Fibroblast of lung (primary cell): ENCODE measurements at regions not wholly inside any gene's neighbourhood (a gene's known extent, or its start where the extent isn't known, plus 50 kb on each side); places are given as distances from the start of the nearest gene placed in this dataset.
A peak's percentile ranks its signal among the peaks of the same experiment; 100 is the strongest.
"Not testable (repeated sequence)": the region's sequence is repeated elsewhere in the genome, so short reads cannot be mapped to it uniquely, and the experiment has no call there.

Source experiments
- DNase-seq, 2 donors: peaks; one replicate each; pipeline versions ENCODE4 v3.0.0 to v3.0.0-alpha.2; 2010; ENCODE audit warnings: low read depth in 2 of 2
- H2AFZ ChIP-seq: 2 replicates; pipeline ENCODE4 v1.5.1; 2012; ENCODE audit warnings: low read length, control low read depth, inconsistent platforms
- H3K27ac ChIP-seq: 2 replicates; pipeline ENCODE4 v1.5.1; 2011; ENCODE audit warnings: low read length, control low read depth; ENCODE audit not compliant: insufficient read depth
- H3K27me3 ChIP-seq: 2 replicates; pipeline ENCODE4 v1.5.1; 2011; ENCODE audit warnings: mild to moderate bottlenecking, low read length; ENCODE audit not compliant: control insufficient read depth, insufficient read depth
- H3K36me3 ChIP-seq: 2 replicates; pipeline ENCODE4 v1.5.1; 2011; ENCODE audit warnings: low read length; ENCODE audit not compliant: control insufficient read depth, insufficient read depth
- H3K4me1 ChIP-seq: 2 replicates; pipeline ENCODE4 v1.5.1; 2011; ENCODE audit warnings: low read length; ENCODE audit not compliant: control insufficient read depth, insufficient read depth; ENCODE audit errors: extremely low read depth
- H3K4me2 ChIP-seq: 2 replicates; pipeline ENCODE4 v1.5.1; 2011; ENCODE audit warnings: low read length, control low read depth; ENCODE audit not compliant: insufficient read depth; ENCODE audit errors: extremely low read depth
- H3K4me3 ChIP-seq, 4 experiments: fragments of 200-600 bp in 1 of 4; sonication (generic) in 1 of 4; replicated peaks in 1 of 4; 2 replicates each; pipeline ENCODE4 v1.5.1; 2011 to 2016; ENCODE audit warnings: low read length in 4 of 4, low read depth in 3 of 4, mild to moderate bottlenecking in 3 of 4, control low read depth in 2 of 4, inconsistent platforms in 1 of 4, mixed read lengths in 1 of 4; ENCODE audit not compliant: insufficient read depth in 1 of 4; ENCODE audit errors: control extremely low read depth in 1 of 4
- H3K79me2 ChIP-seq: 2 replicates; pipeline ENCODE4 v1.5.1; 2012; ENCODE audit warnings: mild to moderate bottlenecking, low read length, inconsistent platforms; ENCODE audit not compliant: control insufficient read depth, insufficient read depth
- H3K9ac ChIP-seq: 2 replicates; pipeline ENCODE4 v1.5.1; 2011; ENCODE audit warnings: mild to moderate bottlenecking, low read length, control low read depth; ENCODE audit not compliant: insufficient read depth
- H3K9me3 ChIP-seq: 2 replicates; pipeline ENCODE4 v1.5.1; 2012; ENCODE audit warnings: low read depth, low read length; ENCODE audit not compliant: control insufficient read depth, insufficient read depth
- H4K20me1 ChIP-seq: 2 replicates; pipeline ENCODE4 v1.5.1; 2011; ENCODE audit warnings: low read length; ENCODE audit not compliant: control insufficient read depth, insufficient read depth; ENCODE audit errors: extremely low read depth
- EZH2 ChIP-seq: IDR thresholded peaks from 2 replicates; pipeline ENCODE4 v1.5.1; 2012; ENCODE audit warnings: low read length, control low read depth, mild to moderate bottlenecking; ENCODE audit errors: missing control alignments
- TF ChIP-seq, protein P1 (sequence below), 2 donors: IDR thresholded peaks in 1 of 2; conservative IDR thresholded peaks in 1 of 2; 1 replicate in 1 of 2; 2 replicates in 1 of 2; pipeline ENCODE4 v1.5.1; 2011 to 2012; ENCODE audit warnings: low read length in 2 of 2, control low read depth in 1 of 2, inconsistent platforms in 1 of 2, low read depth in 1 of 2, mild to moderate bottlenecking in 1 of 2

DNA sequence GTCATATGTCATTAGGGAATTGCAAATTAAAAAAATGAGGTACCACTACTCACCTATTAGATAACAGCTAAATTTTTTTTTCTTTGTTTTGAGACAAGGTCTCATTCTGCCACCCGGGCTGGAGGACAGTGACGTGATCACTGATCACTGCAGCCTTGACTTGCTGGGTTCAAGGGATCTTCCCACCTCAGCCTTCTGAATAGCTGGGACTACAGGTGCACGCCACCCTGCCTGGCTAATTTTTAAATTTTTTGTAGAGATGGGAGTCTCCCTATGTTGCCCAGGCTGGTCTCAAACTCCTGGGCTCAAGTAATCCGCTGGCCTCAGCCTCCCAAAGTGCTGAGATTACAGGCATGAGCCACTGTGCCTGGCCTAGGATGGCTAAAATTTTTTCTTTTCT is 57.1 kb upstream of the NCOA3 start:
- H4K20me1 ChIP-seq: no peaks in the 10 kb centered on the region
- H3K4me2 ChIP-seq: no peak overlapping the region
- H3K27ac ChIP-seq: no peak overlapping the region
- no peak overlapping the region for H3K9ac ChIP-seq
- H3K36me3 ChIP-seq: no peaks in the 10 kb centered on the region
- H3K27me3 ChIP-seq: no peaks in the 10 kb centered on the region
- H3K4me1 ChIP-seq: no peaks in the 10 kb centered on the region
- H3K4me3 ChIP-seq: no peak overlapping the region
- no peak for DNase-seq
- TF ChIP-seq EZH2: no peak
- TF ChIP-seq, protein P1, sequence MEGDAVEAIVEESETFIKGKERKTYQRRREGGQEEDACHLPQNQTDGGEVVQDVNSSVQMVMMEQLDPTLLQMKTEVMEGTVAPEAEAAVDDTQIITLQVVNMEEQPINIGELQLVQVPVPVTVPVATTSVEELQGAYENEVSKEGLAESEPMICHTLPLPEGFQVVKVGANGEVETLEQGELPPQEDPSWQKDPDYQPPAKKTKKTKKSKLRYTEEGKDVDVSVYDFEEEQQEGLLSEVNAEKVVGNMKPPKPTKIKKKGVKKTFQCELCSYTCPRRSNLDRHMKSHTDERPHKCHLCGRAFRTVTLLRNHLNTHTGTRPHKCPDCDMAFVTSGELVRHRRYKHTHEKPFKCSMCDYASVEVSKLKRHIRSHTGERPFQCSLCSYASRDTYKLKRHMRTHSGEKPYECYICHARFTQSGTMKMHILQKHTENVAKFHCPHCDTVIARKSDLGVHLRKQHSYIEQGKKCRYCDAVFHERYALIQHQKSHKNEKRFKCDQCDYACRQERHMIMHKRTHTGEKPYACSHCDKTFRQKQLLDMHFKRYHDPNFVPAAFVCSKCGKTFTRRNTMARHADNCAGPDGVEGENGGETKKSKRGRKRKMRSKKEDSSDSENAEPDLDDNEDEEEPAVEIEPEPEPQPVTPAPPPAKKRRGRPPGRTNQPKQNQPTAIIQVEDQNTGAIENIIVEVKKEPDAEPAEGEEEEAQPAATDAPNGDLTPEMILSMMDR (conservative IDR thresholded peaks at IDR 0.05 in 1 of 2, IDR thresholded peaks at IDR 0.05 in 1 of 2; ENCODE audit: low read depth in 1 of 2, low read length in 2 of 2): no peak
- no peaks in the 10 kb centered on the region for H3K79me2 ChIP-seq
- H3K9me3 ChIP-seq: no peaks in the 10 kb centered on the region
- no peak overlapping the region for H2AFZ ChIP-seq

DNA sequence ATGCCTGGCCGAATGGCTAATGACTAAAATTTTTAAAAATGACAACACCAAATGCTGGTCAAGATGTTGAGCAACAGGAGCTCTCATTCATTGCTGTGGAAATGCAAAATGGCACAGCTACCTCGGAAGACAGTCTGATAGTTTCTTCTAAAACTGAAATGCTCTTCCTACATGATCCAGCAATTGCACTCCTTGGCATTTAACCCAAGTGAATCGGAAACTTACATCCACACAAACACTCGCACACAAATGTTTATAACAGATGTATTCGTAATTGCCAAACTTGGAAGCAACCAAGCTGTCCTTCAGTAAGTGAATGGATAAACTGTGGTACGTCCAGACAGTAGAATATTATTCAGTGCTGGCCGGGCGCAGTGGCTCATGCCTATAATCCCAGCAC is 56.4 kb upstream of the NCOA3 start:
- peak in 1 of 2 donors; percentile 38 for DNase-seq
- no peaks in the 10 kb centered on the region for H3K36me3 ChIP-seq
- no peaks in the 10 kb centered on the region for H3K4me1 ChIP-seq
- no peak overlapping the region for H3K4me3 ChIP-seq
- TF ChIP-seq EZH2: no peak
- TF ChIP-seq, protein P1 (conservative IDR thresholded peaks at IDR 0.05 in 1 of 2, IDR thresholded peaks at IDR 0.05 in 1 of 2; ENCODE audit: low read depth in 1 of 2, low read length in 2 of 2): no peak
- no peaks in the 10 kb centered on the region for H3K9me3 ChIP-seq
- no peak overlapping the region for H3K9ac ChIP-seq
- no peak overlapping the region for H3K27ac ChIP-seq
- H3K27me3 ChIP-seq: no peaks in the 10 kb centered on the region
- no peak overlapping the region for H3K4me2 ChIP-seq
- no peaks in the 10 kb centered on the region for H3K79me2 ChIP-seq
- H4K20me1 ChIP-seq: no peaks in the 10 kb centered on the region
- no peak overlapping the region for H2AFZ ChIP-seq

DNA sequence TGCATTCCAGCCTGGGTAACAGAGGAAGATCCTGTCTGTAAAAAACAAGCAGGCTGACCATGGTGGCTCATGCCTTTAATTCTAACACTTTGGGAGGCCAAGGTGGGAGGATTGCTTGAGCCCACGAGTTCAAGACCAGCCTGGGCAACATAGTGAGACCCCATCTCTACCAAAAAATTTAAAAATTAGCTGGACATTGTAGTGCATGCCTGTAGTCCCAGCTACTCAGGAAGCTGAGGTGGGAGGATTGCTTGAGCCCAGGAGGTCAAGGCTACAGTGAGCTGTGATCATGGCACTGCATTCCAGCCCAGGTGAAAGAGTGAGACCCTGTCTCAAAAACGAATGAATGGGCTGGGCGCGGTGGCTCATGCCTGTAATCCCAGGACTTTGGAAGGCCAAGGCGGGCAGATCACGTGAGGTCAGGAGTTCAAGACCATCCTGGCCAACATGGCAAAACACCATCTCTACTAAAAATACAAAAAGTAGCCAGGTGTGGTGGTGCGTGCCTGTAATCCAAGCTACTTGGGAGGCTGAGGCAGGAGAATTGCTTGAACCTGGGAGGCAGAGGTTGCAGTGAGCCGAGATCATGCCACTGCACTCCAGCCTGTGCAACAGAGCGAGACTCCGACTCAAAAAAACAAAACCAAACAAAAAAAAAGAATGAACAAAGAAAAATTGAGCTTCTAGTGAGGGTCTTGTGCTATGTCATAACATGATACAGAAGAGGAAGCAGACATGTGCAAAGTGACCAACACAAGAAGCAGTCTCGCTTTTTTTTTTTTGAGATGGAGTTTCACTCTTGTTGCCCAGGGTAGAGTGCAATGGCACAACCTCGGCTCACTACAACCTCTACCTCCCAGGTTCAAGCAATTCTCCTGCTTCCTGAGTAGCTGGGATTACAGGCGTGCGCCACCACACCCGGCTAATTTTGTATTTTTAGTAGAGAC is 54.1 kb upstream of the NCOA3 start:
- not testable (repeated sequence) for H3K27me3 ChIP-seq, H2AFZ ChIP-seq

More for the DNA sequence above, 54.1 kb upstream of the NCOA3 start:
- not testable (repeated sequence) for H3K9me3 ChIP-seq, DNase-seq, H3K27ac ChIP-seq, H3K9ac ChIP-seq, H4K20me1 ChIP-seq, H3K4me1 ChIP-seq, H3K4me2 ChIP-seq, H3K36me3 ChIP-seq, H3K79me2 ChIP-seq, H3K4me3 ChIP-seq
